ENCODE measurements at regions not wholly inside any gene's neighbourhood (a gene's known extent, or its start where the extent isn't known, plus 50 kb on each side); places are given as distances from the start of the nearest gene placed in this dataset.

- Histone ChIP-seq H3K36me3 (ENCODE audit: control insufficient read depth in 2 of 2, insufficient read depth in 1 of 2, low read length in 2 of 2) (no peaks in the 10 kb centered on the region), H3K27ac (ENCODE audit: extremely low read depth, low read depth, low read length) (no peak overlapping the region), H3K9me3 (ENCODE audit: control insufficient read depth, insufficient read depth, low read depth, low read length) (no peaks in the 10 kb centered on the region), H3K4me3 (ENCODE audit: low read depth, low read length) (no peak overlapping the region), H3K4me1 (ENCODE audit: control insufficient read depth, insufficient read depth, low read length) (no peaks in the 10 kb centered on the region)
- POLR2A ChIA-PET: no interaction called here
- no peak for TF ChIP-seq ZNF600 (tag by site-specific recombination; IDR thresholded peaks at IDR 0.05)
- no peak for TF ChIP-seq HIC1 (tag by site-specific recombination; IDR thresholded peaks at IDR 0.05)
- no peak for TF ChIP-seq ZBTB26 (tag by site-specific recombination; optimal IDR thresholded peaks at IDR 0.05)
- no peak for TF ChIP-seq ZNF211 (tag by site-specific recombination; IDR thresholded peaks at IDR 0.05; ENCODE audit: low read depth)
- TF ChIP-seq ZNF518A (tag by site-specific recombination; conservative IDR thresholded peaks at IDR 0.05; ENCODE audit: low read depth): no peak
- TF ChIP-seq AEBP2 (tag by site-specific recombination; IDR thresholded peaks at IDR 0.05; ENCODE audit: borderline replicate concordance): no peak
- TF ChIP-seq ZNF561 (tag by site-specific recombination; IDR thresholded peaks at IDR 0.05; ENCODE audit: borderline replicate concordance): no peak
- TF ChIP-seq ZNF555 (tag by site-specific recombination; conservative IDR thresholded peaks at IDR 0.05): no peak
- TF ChIP-seq SCRT1 (tag by site-specific recombination; IDR thresholded peaks at IDR 0.05; ENCODE audit: borderline replicate concordance): no peak
- no peak for TF ChIP-seq SCRT2 (tag by site-specific recombination; IDR thresholded peaks at IDR 0.05)
- TF ChIP-seq GLIS1 (tag by site-specific recombination; IDR thresholded peaks at IDR 0.05): no peak
- no peak for TF ChIP-seq ZNF560 (tag by site-specific recombination; IDR thresholded peaks at IDR 0.05; ENCODE audit: borderline replicate concordance)
- TF ChIP-seq ZNF2 (tag by site-specific recombination; IDR thresholded peaks at IDR 0.05): no peak
- TF ChIP-seq ZNF132 (tag by site-specific recombination; IDR thresholded peaks at IDR 0.05; ENCODE audit: borderline replicate concordance): no peak
- TF ChIP-seq ZNF174 (tag by site-specific recombination; IDR thresholded peaks at IDR 0.05): no peak
- TF ChIP-seq GFI1B (tag by site-specific recombination; IDR thresholded peaks at IDR 0.05): no peak
- no peak for TF ChIP-seq ZNF48 (tag by site-specific recombination; IDR thresholded peaks at IDR 0.05)
- CTCF ChIA-PET: interaction anchor here (0.7 to 1.0 kb wide), 2 partner anchors 25 to 41 kb away, joined by 4 read pairs; no protein-coding TSS in a partner anchor
These were observed 54.1 kb upstream of the ABI1 start for GRCh38 chr10:26914898-26915297.
